ENCODE measurements at regions not wholly inside any gene's neighbourhood (a gene's known extent, or its start where the extent isn't known, plus 50 kb on each side); places are given as distances from the start of the nearest gene placed in this dataset.

- Histone ChIP-seq H3K9me3 (ENCODE audit: control insufficient read depth in 2 of 2, insufficient read depth in 1 of 2, low read length in 1 of 2) (no peaks in the 10 kb centered on the region), H3K27ac (ENCODE audit: low read depth in 1 of 2, low read length in 1 of 2) (no peak overlapping the region), H3K4me1 (ENCODE audit: control insufficient read depth in 2 of 2, insufficient read depth in 2 of 2, low read length in 2 of 2) (no peaks in the 10 kb centered on the region), H3K4me3 (ENCODE audit: low read length in 2 of 2) (no peak overlapping the region), H3K27me3 (ENCODE audit: control insufficient read depth in 2 of 2, insufficient read depth in 1 of 2, low read length in 1 of 2) (no peaks in the 10 kb centered on the region), H3K36me3 (ENCODE audit: control insufficient read depth in 2 of 2, insufficient read depth in 2 of 2, low read length in 1 of 2) (no peaks in the 10 kb centered on the region)
- 92% methylated on average over 2 of the region's 2 CpGs for WGBS
- DNase-seq (ENCODE audit: low read depth in 6 of 9, low spot score in 9 of 9): no peak
Measured at GRCh38 chr18:57915248-57915647, 112.1 kb upstream of the ATP8B1 start.

GRCh38 chr18:57913686-57914085 is 110.6 kb upstream of the ATP8B1 start:
- no peak for DNase-seq (ENCODE audit: low read depth in 6 of 9, low spot score in 9 of 9)
- Histone ChIP-seq H3K9me3 (ENCODE audit: control insufficient read depth in 2 of 2, insufficient read depth in 1 of 2, low read length in 1 of 2) (no peaks in the 10 kb centered on the region), H3K4me3 (ENCODE audit: low read length in 2 of 2) (no peak overlapping the region), H3K4me1 (ENCODE audit: control insufficient read depth in 2 of 2, insufficient read depth in 2 of 2, low read length in 2 of 2) (no peaks in the 10 kb centered on the region), H3K27me3 (ENCODE audit: control insufficient read depth in 2 of 2, insufficient read depth in 1 of 2, low read length in 1 of 2) (no peaks in the 10 kb centered on the region), H3K27ac (ENCODE audit: low read depth in 1 of 2, low read length in 1 of 2) (no peak overlapping the region), H3K36me3 (ENCODE audit: control insufficient read depth in 2 of 2, insufficient read depth in 2 of 2, low read length in 1 of 2) (no peaks in the 10 kb centered on the region)
- 91% methylated on average over 5 of the region's 5 CpGs for WGBS

DNA sequence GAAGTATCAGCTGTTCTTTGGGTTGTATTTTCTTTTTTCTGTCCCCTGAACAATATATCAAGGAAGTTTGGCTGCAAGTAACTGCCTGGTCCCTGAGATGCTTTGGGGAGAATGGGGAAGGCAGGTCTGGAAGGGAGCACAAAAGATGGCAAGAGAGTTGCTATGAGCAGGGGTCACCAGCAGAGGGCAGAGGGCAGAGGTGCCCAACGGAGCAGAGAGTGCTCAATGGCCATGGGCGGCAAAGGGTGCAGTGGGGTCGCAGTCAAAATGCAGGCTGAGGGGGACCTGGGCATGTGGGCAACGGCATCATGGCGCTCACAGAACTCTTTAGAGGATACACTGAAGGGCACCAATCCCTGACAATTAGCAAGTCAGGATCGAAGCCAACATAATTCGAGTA is 107.7 kb upstream of the ATP8B1 start:
- no peak for DNase-seq (ENCODE audit: low read depth in 6 of 9, low spot score in 9 of 9)
- WGBS: 92% methylated on average over 7 of the region's 7 CpGs

DNA sequence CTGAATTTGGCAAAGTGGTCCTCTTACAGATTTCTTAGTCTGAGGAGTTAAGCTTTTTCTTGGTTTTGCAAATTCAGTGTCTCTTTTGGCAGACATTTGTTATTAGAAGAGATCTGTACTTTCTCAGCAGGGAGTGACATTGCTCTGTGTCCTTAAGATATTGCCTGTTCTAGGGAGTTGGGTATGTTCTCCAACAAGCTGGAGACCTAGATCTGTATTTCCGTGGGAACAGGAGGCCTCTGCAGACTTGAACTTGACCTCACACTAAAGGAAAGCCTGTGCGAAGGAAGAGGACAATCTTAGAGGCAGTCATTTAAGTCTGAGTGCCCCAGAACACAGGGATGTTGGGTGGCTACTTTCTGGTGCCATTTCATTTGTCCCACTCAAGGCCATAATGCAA is 107.0 kb upstream of the ATP8B1 start:
- Histone ChIP-seq H3K27me3 (ENCODE audit: control insufficient read depth in 2 of 2, insufficient read depth in 1 of 2, low read length in 1 of 2) (no peaks in the 10 kb centered on the region), H3K9me3 (ENCODE audit: control insufficient read depth in 2 of 2, insufficient read depth in 1 of 2, low read length in 1 of 2) (no peaks in the 10 kb centered on the region), H3K27ac (ENCODE audit: low read depth in 1 of 2, low read length in 1 of 2) (no peak overlapping the region), H3K4me1 (ENCODE audit: control insufficient read depth in 2 of 2, insufficient read depth in 2 of 2, low read length in 2 of 2) (no peaks in the 10 kb centered on the region), H3K36me3 (ENCODE audit: control insufficient read depth in 2 of 2, insufficient read depth in 2 of 2, low read length in 1 of 2) (no peaks in the 10 kb centered on the region), H3K4me3 (ENCODE audit: low read length in 2 of 2) (no peak overlapping the region)
- DNase-seq (ENCODE audit: low read depth in 6 of 9, low spot score in 9 of 9): no peak
- WGBS: 97% methylated on average over 2 of the region's 2 CpGs

More for the DNA sequence above, 107.7 kb upstream of the ATP8B1 start:
- Histone ChIP-seq H3K27ac (ENCODE audit: low read depth in 1 of 2, low read length in 1 of 2) (no peak overlapping the region), H3K36me3 (ENCODE audit: control insufficient read depth in 2 of 2, insufficient read depth in 2 of 2, low read length in 1 of 2) (no peaks in the 10 kb centered on the region), H3K4me3 (ENCODE audit: low read length in 2 of 2) (no peak overlapping the region), H3K4me1 (ENCODE audit: control insufficient read depth in 2 of 2, insufficient read depth in 2 of 2, low read length in 2 of 2) (no peaks in the 10 kb centered on the region), H3K9me3 (ENCODE audit: control insufficient read depth in 2 of 2, insufficient read depth in 1 of 2, low read length in 1 of 2) (no peaks in the 10 kb centered on the region), H3K27me3 (ENCODE audit: control insufficient read depth in 2 of 2, insufficient read depth in 1 of 2, low read length in 1 of 2) (no peaks in the 10 kb centered on the region)

- Histone ChIP-seq H3K9me3 (ENCODE audit: control insufficient read depth in 2 of 2, insufficient read depth in 1 of 2, low read length in 1 of 2) (no peaks in the 10 kb centered on the region), H3K27me3 (ENCODE audit: control insufficient read depth in 2 of 2, insufficient read depth in 1 of 2, low read length in 1 of 2) (no peaks in the 10 kb centered on the region), H3K36me3 (ENCODE audit: control insufficient read depth in 2 of 2, insufficient read depth in 2 of 2, low read length in 1 of 2) (no peaks in the 10 kb centered on the region), H3K4me3 (ENCODE audit: low read length in 2 of 2) (no peak overlapping the region), H3K4me1 (ENCODE audit: control insufficient read depth in 2 of 2, insufficient read depth in 2 of 2, low read length in 2 of 2) (no peaks in the 10 kb centered on the region), H3K27ac (ENCODE audit: low read depth in 1 of 2, low read length in 1 of 2) (no peak overlapping the region)
- DNase-seq (ENCODE audit: low read depth in 6 of 9, low spot score in 9 of 9): no peak
- 95% methylated on average over 7 of the region's 7 CpGs for WGBS
Measured at GRCh38 chr18:57909620-57910019, 106.5 kb upstream of the ATP8B1 start.

- no peaks in the 10 kb centered on the region for H3K9me3 ChIP-seq (ENCODE audit: control insufficient read depth in 2 of 2, insufficient read depth in 1 of 2, low read length in 1 of 2)
- no peaks in the 10 kb centered on the region for H3K4me1 ChIP-seq (ENCODE audit: control insufficient read depth in 2 of 2, insufficient read depth in 2 of 2, low read length in 2 of 2)
- H3K36me3 ChIP-seq (ENCODE audit: control insufficient read depth in 2 of 2, insufficient read depth in 2 of 2, low read length in 1 of 2): no peaks in the 10 kb centered on the region
- H3K4me3 ChIP-seq (ENCODE audit: low read length in 2 of 2): no peak overlapping the region
- no peak for DNase-seq (ENCODE audit: low read depth in 6 of 9, low spot score in 9 of 9)
- H3K27ac ChIP-seq (ENCODE audit: low read depth in 1 of 2, low read length in 1 of 2): no peak overlapping the region
- no peaks in the 10 kb centered on the region for H3K27me3 ChIP-seq (ENCODE audit: control insufficient read depth in 2 of 2, insufficient read depth in 1 of 2, low read length in 1 of 2)
- WGBS: 93% methylated on average over 1 of the region's 1 CpG
Measured at GRCh38 chr18:57908092-57908491, 105.0 kb upstream of the ATP8B1 start.

GRCh38 chr18:57907550-57907949 is 104.4 kb upstream of the ATP8B1 start:
- H3K27me3 ChIP-seq (ENCODE audit: control insufficient read depth in 2 of 2, insufficient read depth in 1 of 2, low read length in 1 of 2): no peaks in the 10 kb centered on the region
- WGBS: 90% methylated on average over 4 of the region's 4 CpGs
- no peaks in the 10 kb centered on the region for H3K36me3 ChIP-seq (ENCODE audit: control insufficient read depth in 2 of 2, insufficient read depth in 2 of 2, low read length in 1 of 2)
- DNase-seq (ENCODE audit: low read depth in 6 of 9, low spot score in 9 of 9): no peak
- no peak overlapping the region for H3K27ac ChIP-seq (ENCODE audit: low read depth in 1 of 2, low read length in 1 of 2)
- no peaks in the 10 kb centered on the region for H3K4me1 ChIP-seq (ENCODE audit: control insufficient read depth in 2 of 2, insufficient read depth in 2 of 2, low read length in 2 of 2)
- H3K9me3 ChIP-seq (ENCODE audit: control insufficient read depth in 2 of 2, insufficient read depth in 1 of 2, low read length in 1 of 2): no peaks in the 10 kb centered on the region
- H3K4me3 ChIP-seq (ENCODE audit: low read length in 2 of 2): no peak overlapping the region

GRCh38 chr18:57906852-57907251 is 103.7 kb upstream of the ATP8B1 start:
- WGBS: 92% methylated on average over 5 of the region's 5 CpGs
- H3K4me1 ChIP-seq (ENCODE audit: control insufficient read depth in 2 of 2, insufficient read depth in 2 of 2, low read length in 2 of 2): no peaks in the 10 kb centered on the region
- no peak overlapping the region for H3K27ac ChIP-seq (ENCODE audit: low read depth in 1 of 2, low read length in 1 of 2)
- no peaks in the 10 kb centered on the region for H3K9me3 ChIP-seq (ENCODE audit: control insufficient read depth in 2 of 2, insufficient read depth in 1 of 2, low read length in 1 of 2)
- no peak for DNase-seq (ENCODE audit: low read depth in 6 of 9, low spot score in 9 of 9)
- H3K4me3 ChIP-seq (ENCODE audit: low read length in 2 of 2): no peak overlapping the region
- H3K27me3 ChIP-seq (ENCODE audit: control insufficient read depth in 2 of 2, insufficient read depth in 1 of 2, low read length in 1 of 2): no peaks in the 10 kb centered on the region
- no peaks in the 10 kb centered on the region for H3K36me3 ChIP-seq (ENCODE audit: control insufficient read depth in 2 of 2, insufficient read depth in 2 of 2, low read length in 1 of 2)

GRCh38 chr18:57904535-57904934 is 101.4 kb upstream of the ATP8B1 start:
- no peak overlapping the region for H3K27ac ChIP-seq (ENCODE audit: low read depth in 1 of 2, low read length in 1 of 2)
- H3K4me1 ChIP-seq (ENCODE audit: control insufficient read depth in 2 of 2, insufficient read depth in 2 of 2, low read length in 2 of 2): no peaks in the 10 kb centered on the region
- no peak overlapping the region for H3K4me3 ChIP-seq (ENCODE audit: low read length in 2 of 2)
- no peaks in the 10 kb centered on the region for H3K9me3 ChIP-seq (ENCODE audit: control insufficient read depth in 2 of 2, insufficient read depth in 1 of 2, low read length in 1 of 2)
- no peaks in the 10 kb centered on the region for H3K27me3 ChIP-seq (ENCODE audit: control insufficient read depth in 2 of 2, insufficient read depth in 1 of 2, low read length in 1 of 2)
- no peaks in the 10 kb centered on the region for H3K36me3 ChIP-seq (ENCODE audit: control insufficient read depth in 2 of 2, insufficient read depth in 2 of 2, low read length in 1 of 2)
- no peak for DNase-seq (ENCODE audit: low read depth in 6 of 9, low spot score in 9 of 9)

DNA sequence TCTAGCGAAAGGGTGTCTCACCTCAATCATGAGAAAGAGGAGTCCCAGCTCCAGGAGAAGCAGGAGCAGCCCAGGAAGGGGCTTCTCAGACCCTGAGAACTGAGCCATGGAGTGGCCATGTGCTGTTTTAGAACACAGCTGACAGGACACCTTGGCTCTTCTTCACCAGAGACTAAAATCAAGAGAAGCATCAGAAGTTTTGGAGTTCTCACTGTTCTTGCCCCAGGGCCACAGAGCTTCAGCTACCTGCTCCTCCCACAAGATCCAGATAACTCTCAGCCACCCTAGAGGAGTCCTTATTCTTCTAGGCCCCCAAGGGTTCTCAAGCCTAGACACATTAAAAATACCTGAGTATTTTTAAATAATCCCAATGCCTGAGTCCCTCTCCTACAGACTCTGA is 99.6 kb upstream of the ATP8B1 start:
- WGBS: 93% methylated on average over 1 of the region's 1 CpG
- no peak overlapping the region for H3K27ac ChIP-seq (ENCODE audit: low read depth in 1 of 2, low read length in 1 of 2)

More for the DNA sequence above, 99.6 kb upstream of the ATP8B1 start:
- DNase-seq (ENCODE audit: low read depth in 6 of 9, low spot score in 9 of 9): no peak
- Histone ChIP-seq H3K36me3 (ENCODE audit: control insufficient read depth in 2 of 2, insufficient read depth in 2 of 2, low read length in 1 of 2) (no peaks in the 10 kb centered on the region), H3K4me3 (ENCODE audit: low read length in 2 of 2) (no peak overlapping the region), H3K27me3 (ENCODE audit: control insufficient read depth in 2 of 2, insufficient read depth in 1 of 2, low read length in 1 of 2) (no peaks in the 10 kb centered on the region), H3K9me3 (ENCODE audit: control insufficient read depth in 2 of 2, insufficient read depth in 1 of 2, low read length in 1 of 2) (no peaks in the 10 kb centered on the region), H3K4me1 (ENCODE audit: control insufficient read depth in 2 of 2, insufficient read depth in 2 of 2, low read length in 2 of 2) (no peaks in the 10 kb centered on the region)
